ENCODE measurements at regions not wholly inside any gene's neighbourhood (a gene's known extent, or its start where the extent isn't known, plus 50 kb on each side); places are given as distances from the start of the nearest gene placed in this dataset.
"Not testable (repeated sequence)": the region's sequence is repeated elsewhere in the genome, so short reads cannot be mapped to it uniquely, and the experiment has no call there.

GRCh38 chr6:75031102-75031501 is 174.8 kb downstream of the COL12A1 start:
- DNase-seq: not testable (repeated sequence)

DNA sequence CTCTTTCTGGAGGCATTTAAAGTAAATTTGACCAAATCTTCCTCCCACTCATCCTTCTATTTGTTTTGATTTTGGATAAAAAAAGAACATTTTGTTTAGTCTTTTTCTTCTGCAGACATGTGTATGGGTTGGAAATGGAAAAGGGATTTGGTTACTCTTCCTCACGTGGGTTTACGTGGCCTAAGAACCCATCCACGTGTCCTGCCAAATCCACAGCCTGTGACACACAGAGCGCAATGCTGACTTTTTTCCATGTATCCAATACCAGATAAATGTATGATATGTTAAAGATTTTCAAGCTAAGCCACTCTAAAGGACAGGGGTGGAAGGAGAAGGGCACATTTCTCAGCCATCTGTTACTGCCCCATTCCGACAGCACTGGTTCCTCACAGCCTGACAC is 176.5 kb downstream of the COL12A1 start:
- no peak for DNase-seq

GRCh38 chr6:75025371-75025770 is 180.5 kb downstream of the COL12A1 start:
- DNase-seq: no peak

DNA sequence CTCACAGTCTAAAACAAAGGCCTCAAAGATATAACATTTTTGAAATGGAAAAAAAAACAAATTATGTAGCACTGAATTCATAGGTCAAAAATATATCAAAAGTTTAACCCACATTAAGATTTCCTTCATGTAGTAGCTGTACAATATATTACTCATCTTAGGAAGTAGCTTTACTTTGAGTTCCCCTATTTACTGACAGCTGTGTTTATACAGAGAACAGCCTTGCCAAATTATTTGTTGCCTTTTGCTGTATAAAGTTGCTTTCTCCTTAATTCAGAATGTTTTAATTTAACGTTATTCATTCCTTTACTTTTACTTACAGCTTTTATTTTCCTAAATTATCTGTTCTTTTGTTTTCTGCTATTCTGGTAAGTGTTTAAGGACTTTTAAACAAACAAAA is 181.0 kb downstream of the COL12A1 start:
- DNase-seq: peak; percentile 18

GRCh38 chr6:75023634-75024033 is 182.2 kb downstream of the COL12A1 start:
- peak; percentile 27 for DNase-seq

GRCh38 chr6:75020971-75021370 is 184.9 kb downstream of the COL12A1 start:
- DNase-seq: no peak

DNA sequence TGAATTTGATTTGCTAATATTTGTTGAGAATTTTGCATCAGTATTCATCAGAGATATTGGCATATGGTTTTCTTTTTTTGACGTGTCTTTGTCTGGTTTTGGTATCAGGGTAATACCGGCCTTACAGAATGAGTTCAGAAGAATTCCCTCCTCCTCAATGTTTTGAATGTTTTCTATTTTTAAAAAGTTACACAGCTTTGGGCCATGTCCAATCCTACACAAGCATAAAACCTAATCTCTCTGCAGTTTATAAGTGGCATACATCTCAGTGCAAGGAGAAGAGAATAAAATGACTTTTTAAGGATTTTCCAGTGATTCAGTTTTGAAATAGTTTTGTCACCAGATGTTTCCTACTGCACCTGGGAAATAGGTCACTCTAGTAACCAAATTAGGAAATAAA is 185.5 kb downstream of the COL12A1 start:
- DNase-seq: no peak

GRCh38 chr6:75012018-75012417 is 193.8 kb downstream of the COL12A1 start:
- peak; percentile 21 for DNase-seq

- not testable (repeated sequence) for DNase-seq
These were observed 201.9 kb downstream of the COL12A1 start for GRCh38 chr6:75003984-75004383.

- DNase-seq: no peak
These were observed 208.2 kb downstream of the COL12A1 start for GRCh38 chr6:74997646-74998045.

GRCh38 chr6:74993136-74993535 is 212.7 kb downstream of the COL12A1 start:
- DNase-seq: no peak

DNA sequence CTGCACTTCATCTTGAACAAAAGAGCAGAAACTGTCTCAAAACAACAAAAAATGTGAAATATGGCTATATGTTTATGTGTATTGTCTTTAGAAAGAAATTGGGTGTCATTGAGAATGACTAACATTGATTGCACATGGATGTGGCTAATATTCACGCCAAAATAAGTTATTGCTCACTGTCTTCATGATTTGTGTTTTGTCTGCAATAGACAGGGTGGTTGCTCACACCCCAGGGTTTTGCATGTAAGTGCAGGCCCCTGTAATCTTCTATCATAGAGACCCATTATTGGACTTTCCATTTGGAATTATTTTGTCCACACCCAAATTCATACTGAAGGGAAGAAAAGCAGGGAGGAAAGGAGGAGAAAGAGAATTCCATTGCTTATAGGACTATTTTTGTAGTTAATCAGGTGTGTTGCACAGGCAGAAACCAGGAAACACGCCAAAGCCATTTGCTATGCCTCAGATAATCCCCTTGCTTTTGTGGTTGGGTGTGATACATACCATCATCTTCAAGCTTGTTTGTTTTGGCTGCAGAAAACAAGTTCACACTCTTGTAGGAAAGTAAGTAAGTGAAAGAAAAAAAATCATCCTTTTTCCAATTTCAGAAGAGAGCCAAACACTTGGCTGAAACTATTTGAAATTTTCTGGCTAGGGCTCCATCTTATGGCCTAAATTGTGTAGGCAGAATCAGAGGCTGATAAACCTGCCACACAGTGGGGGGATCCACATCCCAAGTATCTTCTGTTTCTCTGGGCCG is 214.1 kb downstream of the COL12A1 start:
- DNase-seq: peak; percentile 86

GRCh38 chr6:74979065-74979766 is 226.6 kb downstream of the COL12A1 start:
- DNase-seq: no peak

- DNase-seq: no peak
These were observed 229.2 kb downstream of the COL12A1 start for GRCh38 chr6:74976701-74977100.

DNA sequence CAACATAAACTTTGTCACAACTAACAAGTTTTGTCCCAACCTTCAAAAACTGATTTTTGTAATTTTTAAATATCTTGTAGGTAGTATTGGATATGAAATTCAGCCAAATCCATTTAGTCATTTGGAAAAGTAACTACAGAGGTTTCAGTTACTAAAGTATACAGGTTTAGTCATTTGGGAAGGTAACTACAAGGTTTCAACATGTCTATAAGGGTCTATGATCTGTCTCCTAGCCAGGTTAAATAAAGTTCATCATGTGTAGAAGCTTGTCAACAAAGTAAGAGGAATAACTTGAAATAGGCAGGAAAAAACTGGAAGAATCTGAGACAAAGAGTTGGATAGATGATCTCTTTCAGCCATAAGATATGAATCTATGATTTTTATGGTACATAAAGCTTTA is 229.8 kb downstream of the COL12A1 start:
- no peak for DNase-seq

- DNase-seq: no peak
These were observed 232.3 kb downstream of the COL12A1 start for GRCh38 chr6:74973591-74973990.

DNA sequence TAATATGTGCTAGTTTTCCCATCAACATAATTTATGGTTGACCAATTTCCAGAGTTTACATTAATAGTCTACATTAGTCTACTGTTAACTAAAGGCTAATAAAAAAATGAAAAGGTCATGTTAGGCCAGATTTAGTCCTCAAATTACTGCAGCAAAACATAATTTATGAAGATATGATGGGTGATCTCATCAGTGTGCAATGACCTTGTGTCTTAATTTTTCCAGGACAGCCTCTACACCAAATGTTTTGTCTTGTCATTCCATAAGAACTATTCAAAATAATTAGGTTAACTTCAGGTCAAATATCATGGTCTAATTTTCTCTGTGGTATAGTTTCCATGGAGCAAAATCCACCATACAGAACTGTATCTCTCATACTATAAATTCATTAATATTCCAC is 234.2 kb downstream of the COL12A1 start:
- peak; percentile 69 for DNase-seq

DNA sequence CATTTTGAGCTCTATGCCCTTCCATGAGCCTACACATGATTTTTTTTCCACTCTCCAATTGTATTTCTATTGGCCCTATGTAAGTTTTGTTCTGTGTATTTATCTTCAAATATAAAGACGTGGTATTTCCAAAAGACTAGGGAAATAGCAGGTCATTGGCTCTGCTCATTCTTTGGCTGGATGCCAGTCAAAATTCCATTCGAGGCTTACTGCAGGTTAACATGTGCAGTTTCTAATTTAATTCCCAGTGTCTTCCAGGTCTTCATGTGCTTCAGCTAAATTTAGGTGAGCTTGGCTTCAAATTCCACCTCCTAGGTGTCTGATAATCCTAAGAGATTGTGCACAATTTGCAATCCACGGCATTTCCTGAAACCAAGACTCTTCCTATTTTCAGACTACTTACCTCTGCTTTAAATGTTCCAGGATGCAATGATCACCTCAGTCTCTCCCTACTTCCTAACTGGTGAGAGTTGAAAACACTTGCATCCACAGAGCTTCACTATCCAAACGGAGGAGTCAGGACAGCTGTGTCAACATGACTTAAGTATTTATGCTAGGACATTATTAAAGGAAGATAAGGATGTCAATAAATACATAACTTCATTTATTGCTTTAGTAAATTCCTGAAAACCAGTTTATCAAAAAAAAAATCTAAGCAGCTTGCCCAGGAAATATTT is 236.1 kb downstream of the COL12A1 start:
- peak; percentile 2 for DNase-seq

DNA sequence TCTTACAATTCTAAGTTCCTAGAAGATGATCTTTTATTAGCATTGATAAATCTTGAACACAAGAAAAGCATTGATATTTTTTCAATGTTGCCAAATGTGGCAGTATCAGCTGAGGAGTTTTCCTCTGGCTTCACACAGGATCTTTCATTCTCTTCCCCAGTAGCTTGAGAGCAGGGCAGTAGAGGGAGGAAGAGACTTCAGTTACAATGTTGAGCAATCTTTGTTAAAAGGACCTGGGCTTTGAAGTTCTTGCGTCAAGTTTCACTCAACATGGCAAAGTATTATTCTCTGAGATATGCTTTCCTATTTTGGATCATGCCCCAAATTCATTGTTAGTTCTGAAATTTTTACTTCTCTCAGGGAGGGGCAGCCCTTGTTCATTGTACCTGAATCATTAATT is 238.0 kb downstream of the COL12A1 start:
- no peak for DNase-seq

DNA sequence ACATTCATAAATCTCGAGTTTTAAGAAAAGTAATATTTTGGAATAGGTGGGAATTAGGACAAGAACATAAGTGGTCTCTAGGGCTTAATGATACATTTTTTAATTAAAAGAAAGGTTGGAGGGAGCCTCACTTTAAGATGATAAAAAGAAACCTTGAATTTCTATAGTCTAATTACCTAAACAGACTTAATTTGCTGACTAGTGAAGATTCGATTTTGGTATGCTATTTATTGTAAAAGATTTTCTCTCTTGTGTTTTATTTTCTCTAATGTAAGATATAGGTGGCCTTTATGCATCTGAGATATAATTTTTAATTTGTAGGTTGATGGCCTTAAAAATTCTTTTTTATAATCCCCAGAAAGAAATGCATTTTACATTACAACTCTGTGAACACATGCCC is 239.1 kb downstream of the COL12A1 start:
- no peak for DNase-seq

DNA sequence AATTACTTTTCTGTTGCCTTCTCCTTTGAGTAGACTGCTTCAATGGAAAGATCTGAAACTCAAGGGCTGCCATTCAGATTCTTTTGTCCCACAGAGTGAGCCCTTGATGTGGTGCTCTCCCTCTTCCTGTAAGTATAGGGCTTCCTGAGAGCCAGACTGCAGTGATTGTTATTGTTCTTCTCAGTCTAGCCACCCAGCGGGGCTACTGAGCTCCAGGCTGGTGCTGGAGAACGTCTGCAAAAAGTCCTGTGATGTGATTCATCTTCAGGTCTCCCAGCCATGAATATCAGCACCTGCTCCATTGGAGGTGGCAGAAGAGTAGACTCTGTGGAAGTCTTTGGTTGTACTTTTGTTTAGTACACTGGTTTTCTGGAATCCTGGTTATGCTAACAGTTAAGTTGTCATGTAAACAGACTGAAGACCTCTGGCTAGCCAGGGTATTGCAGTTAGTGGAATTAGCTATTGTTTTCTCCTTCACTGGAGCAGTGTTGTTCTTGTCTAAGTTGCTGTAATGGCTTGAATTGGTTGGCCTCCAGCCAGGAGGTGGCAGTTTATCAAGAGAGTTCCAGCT is 240.9 kb downstream of the COL12A1 start:
- DNase-seq: no peak

- DNase-seq: no peak
These were observed 249.1 kb downstream of the COL12A1 start for GRCh38 chr6:74956559-74957428.

GRCh38 chr6:74953708-74954107 is 252.1 kb downstream of the COL12A1 start:
- no peak for DNase-seq
